IPS-18a (cell line): ENCODE measurements at regions not wholly inside any gene's neighbourhood (a gene's known extent, or its start where the extent isn't known, plus 50 kb on each side); places are given as distances from the start of the nearest gene placed in this dataset.
"Not testable (repeated sequence)": the region's sequence is repeated elsewhere in the genome, so short reads cannot be mapped to it uniquely, and the experiment has no call there.

Source experiments
- H3K27ac ChIP-seq: one replicate; pipeline ENCODE4 v1.5.1; 2013; ENCODE audit warnings: low read length
- H3K27me3 ChIP-seq: one replicate; pipeline ENCODE4 v1.6.1; 2013; ENCODE audit warnings: mild to moderate bottlenecking, low read length; ENCODE audit not compliant: control insufficient read depth, insufficient read depth
- H3K36me3 ChIP-seq: one replicate; pipeline ENCODE4 v1.6.1; 2013; ENCODE audit warnings: low read depth, low read length; ENCODE audit not compliant: control insufficient read depth
- H3K4me1 ChIP-seq: one replicate; pipeline ENCODE4 v1.6.1; 2013; ENCODE audit warnings: low read depth, low read length; ENCODE audit not compliant: control insufficient read depth
- H3K4me3 ChIP-seq: one replicate; pipeline ENCODE4 v1.5.1; 2013; ENCODE audit warnings: low read length
- H3K9ac ChIP-seq: one replicate; pipeline ENCODE4 v1.6.1; 2013; ENCODE audit warnings: mild to moderate bottlenecking, low read length, moderate library complexity
- H3K9me3 ChIP-seq: one replicate; pipeline ENCODE4 v1.6.1; 2013; ENCODE audit warnings: low read depth, low read length; ENCODE audit not compliant: control insufficient read depth

- no peaks in the 10 kb centered on the region for H3K36me3 ChIP-seq
- H3K4me1 ChIP-seq, result no peaks in the 10 kb centered on the region
These were observed 96.7 kb upstream of the MITF start for GRCh38 chr3:69642606-69643005.

DNA sequence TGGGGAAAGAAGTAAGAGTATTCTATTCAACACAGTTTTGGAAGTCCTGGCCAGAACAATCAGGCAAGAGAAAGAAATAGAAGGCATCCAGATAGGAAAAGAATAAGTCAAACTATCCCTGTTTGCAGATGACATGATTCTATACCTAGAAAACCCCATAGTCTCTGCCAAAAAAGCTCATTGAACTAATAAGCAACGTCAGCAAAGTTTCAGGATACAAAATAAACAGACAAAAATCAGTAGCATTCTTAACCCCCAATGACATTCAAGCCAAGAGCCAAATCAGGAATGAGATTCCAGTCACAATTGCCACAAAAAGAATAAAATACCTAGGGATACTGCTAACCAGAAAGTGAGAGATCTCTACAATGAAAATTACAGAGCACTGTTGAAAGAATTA is 99.4 kb upstream of the MITF start:
- Histone ChIP-seq H3K27me3 (no peaks in the 10 kb centered on the region), H3K27ac (no peak overlapping the region), H3K4me1 (no peaks in the 10 kb centered on the region), H3K36me3 (no peaks in the 10 kb centered on the region), H3K9ac (no peak overlapping the region), H3K4me3 (no peak overlapping the region), H3K9me3 (no peaks in the 10 kb centered on the region)

More at GRCh38 chr3:69642606-69643005, 96.7 kb upstream of the MITF start:
- H3K27me3 ChIP-seq, result no peaks in the 10 kb centered on the region
- no peak overlapping the region for H3K9ac ChIP-seq
- no peak overlapping the region for H3K4me3 ChIP-seq
- H3K27ac ChIP-seq, result no peak overlapping the region
- no peaks in the 10 kb centered on the region for H3K9me3 ChIP-seq

DNA sequence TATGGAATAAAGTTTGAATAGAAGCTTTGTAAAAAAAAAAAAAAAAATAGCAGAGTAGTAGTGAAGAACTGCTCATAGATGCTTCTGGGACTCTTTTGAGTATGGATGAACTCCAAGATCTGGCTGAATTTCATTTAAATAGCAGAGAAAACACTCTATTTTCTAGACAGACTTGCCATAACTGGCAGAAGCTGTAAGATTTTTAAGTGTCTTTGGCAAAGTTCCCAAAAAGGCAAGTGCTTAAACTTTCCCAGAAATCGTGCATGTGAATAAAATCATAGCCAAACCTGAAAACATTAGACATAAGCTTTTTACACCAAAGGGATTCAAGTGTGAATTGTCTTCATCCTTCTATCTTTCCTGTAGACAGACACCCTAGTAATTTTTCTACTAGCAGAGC is 110.3 kb upstream of the MITF start:
- H3K9me3 ChIP-seq, result peaks cover 3% of the 10 kb centered on the region

GRCh38 chr3:69613286-69613685 is 126.0 kb upstream of the MITF start:
- H3K4me1 ChIP-seq, result no peaks in the 10 kb centered on the region
- no peak overlapping the region for H3K27ac ChIP-seq
- H3K9ac ChIP-seq, result no peak overlapping the region
- H3K9me3 ChIP-seq, result no peaks in the 10 kb centered on the region
- no peak overlapping the region for H3K4me3 ChIP-seq
- H3K36me3 ChIP-seq, result no peaks in the 10 kb centered on the region
- no peaks in the 10 kb centered on the region for H3K27me3 ChIP-seq

More for the DNA sequence above, 110.3 kb upstream of the MITF start:
- H3K9ac ChIP-seq, result no peak overlapping the region
- no peak overlapping the region for H3K4me3 ChIP-seq
- no peaks in the 10 kb centered on the region for H3K4me1 ChIP-seq
- H3K27me3 ChIP-seq, result no peaks in the 10 kb centered on the region
- no peak overlapping the region for H3K27ac ChIP-seq
- H3K36me3 ChIP-seq, result no peaks in the 10 kb centered on the region

DNA sequence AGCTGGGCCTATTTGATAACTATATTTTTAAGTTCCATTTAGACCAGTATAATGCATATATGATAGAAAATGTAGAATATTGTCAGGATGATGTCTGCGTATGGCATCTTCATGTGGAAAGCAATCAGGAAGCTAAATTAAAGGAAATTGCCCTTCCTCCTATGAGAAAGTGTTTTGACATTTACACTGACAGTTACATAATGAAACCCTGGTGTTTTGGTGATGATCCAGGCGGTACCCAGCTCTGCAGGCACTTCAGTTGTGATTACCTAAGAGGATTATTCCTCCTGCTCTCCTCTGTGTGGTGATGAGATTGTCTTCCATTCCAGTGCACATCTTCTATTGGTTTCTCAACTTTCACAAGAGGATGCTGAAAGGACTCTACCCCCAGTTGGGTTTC is 126.5 kb upstream of the MITF start:
- Histone ChIP-seq H3K9ac (no peak overlapping the region), H3K27ac (no peak overlapping the region), H3K27me3 (no peaks in the 10 kb centered on the region), H3K4me1 (no peaks in the 10 kb centered on the region), H3K36me3 (no peaks in the 10 kb centered on the region), H3K9me3 (no peaks in the 10 kb centered on the region), H3K4me3 (no peak overlapping the region)

- H3K27me3 ChIP-seq, result not testable (repeated sequence)
These were observed 129.7 kb upstream of the MITF start for GRCh38 chr3:69609566-69609965.

GRCh38 chr3:69607466-69608305 is 131.6 kb upstream of the MITF start:
- no peaks in the 10 kb centered on the region for H3K4me1 ChIP-seq
- H3K9me3 ChIP-seq, result no peaks in the 10 kb centered on the region
- H3K27me3 ChIP-seq, result no peaks in the 10 kb centered on the region
- H3K4me3 ChIP-seq, result no peak overlapping the region
- H3K9ac ChIP-seq, result no peak overlapping the region
- no peak overlapping the region for H3K27ac ChIP-seq
- H3K36me3 ChIP-seq, result no peaks in the 10 kb centered on the region

More at GRCh38 chr3:69609566-69609965, 129.7 kb upstream of the MITF start:
- H3K9me3 ChIP-seq, H3K27ac ChIP-seq, H3K36me3 ChIP-seq, H3K9ac ChIP-seq, H3K4me3 ChIP-seq, H3K4me1 ChIP-seq: not testable (repeated sequence)

DNA sequence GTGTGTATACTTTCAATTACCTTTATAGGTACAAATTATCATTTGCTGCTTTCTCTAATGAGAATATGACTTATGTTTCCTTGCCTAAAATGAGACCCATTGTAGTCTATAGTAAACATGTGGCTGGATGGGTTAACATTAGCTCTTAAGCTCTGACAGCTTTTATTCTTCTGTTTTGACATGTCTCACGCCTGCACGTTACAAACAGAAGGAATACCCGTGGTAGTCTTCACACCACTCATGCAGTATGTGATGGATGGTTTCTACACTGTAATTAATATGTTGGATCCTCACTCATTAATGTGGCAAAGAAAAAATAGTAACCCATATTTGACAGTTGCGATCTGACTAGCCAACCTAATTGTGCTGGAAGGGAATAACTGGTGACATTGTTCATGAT is 133.4 kb upstream of the MITF start:
- Histone ChIP-seq H3K9me3 (no peaks in the 10 kb centered on the region), H3K9ac (no peak overlapping the region), H3K27ac (no peak overlapping the region), H3K4me3 (no peak overlapping the region), H3K27me3 (no peaks in the 10 kb centered on the region), H3K36me3 (no peaks in the 10 kb centered on the region), H3K4me1 (no peaks in the 10 kb centered on the region)

DNA sequence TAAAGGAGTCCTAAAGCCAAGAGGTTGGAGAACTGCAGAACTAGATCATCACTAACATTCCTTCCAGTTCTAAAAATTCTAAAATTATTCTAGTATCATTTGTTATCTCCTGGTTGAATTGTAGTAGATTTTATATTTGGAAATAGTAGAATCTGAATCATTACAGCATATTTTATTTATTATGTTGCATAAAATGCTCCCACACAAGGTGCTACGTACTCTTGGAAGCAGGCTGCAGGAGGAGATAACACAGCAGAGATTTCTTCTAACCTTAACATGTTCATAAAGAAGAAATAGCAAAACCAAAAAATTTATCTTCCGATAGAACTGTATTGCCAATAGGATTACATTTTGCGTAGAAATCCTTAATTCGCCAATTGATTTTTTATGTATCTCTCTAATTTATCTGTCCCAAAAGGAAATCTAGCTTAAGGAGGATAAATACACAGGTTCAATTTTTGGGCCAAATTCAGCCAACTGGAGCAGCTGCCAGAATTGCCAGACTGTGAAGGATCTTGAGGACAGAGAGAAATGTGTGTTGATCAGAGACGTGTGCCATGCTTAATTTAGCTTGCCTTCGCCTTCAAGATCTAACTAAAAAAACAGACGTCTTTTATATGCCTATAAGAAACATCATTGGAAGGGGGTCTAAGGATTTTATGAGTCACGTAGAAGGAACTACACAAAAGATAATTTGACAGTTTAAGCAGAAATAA is 134.4 kb upstream of the MITF start:
- H3K9ac ChIP-seq, result no peak overlapping the region
- H3K4me1 ChIP-seq, result no peaks in the 10 kb centered on the region
- H3K27me3 ChIP-seq, result no peaks in the 10 kb centered on the region
- no peaks in the 10 kb centered on the region for H3K9me3 ChIP-seq
- H3K36me3 ChIP-seq, result no peaks in the 10 kb centered on the region
- no peak overlapping the region for H3K4me3 ChIP-seq
- H3K27ac ChIP-seq, result no peak overlapping the region

DNA sequence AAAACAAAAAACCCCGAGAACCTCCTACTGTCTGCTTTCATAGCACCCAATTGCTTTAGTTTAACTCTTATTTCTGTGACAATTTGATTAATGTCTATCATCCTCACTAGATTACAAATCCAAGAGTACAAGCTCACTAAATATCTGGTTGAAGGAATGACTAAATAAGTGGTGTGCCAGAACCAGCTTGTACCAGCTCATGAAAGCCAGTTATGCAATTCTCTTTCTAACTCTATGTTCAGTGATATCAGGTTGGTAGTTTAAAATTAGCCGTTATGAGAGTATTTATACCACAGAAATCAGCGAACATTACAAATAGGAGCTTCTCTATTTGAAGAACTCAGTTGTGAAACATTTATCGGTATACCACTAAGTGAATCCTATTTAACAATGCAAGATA is 137.2 kb upstream of the MITF start:
- no peak overlapping the region for H3K9ac ChIP-seq
- H3K4me1 ChIP-seq, result no peaks in the 10 kb centered on the region
- no peak overlapping the region for H3K4me3 ChIP-seq
- H3K9me3 ChIP-seq, result no peaks in the 10 kb centered on the region
- no peaks in the 10 kb centered on the region for H3K36me3 ChIP-seq
- H3K27me3 ChIP-seq, result no peaks in the 10 kb centered on the region
- H3K27ac ChIP-seq, result no peak overlapping the region

- Histone ChIP-seq H3K27me3 (no peaks in the 10 kb centered on the region), H3K9me3 (no peaks in the 10 kb centered on the region), H3K4me1 (no peaks in the 10 kb centered on the region), H3K9ac (no peak overlapping the region), H3K4me3 (no peak overlapping the region), H3K36me3 (no peaks in the 10 kb centered on the region), H3K27ac (no peak overlapping the region)
These were observed 145.0 kb upstream of the MITF start for GRCh38 chr3:69594286-69594685.
